DMS 273 (cell line): ENCODE measurements at regions not wholly inside any gene's neighbourhood (a gene's known extent, or its start where the extent isn't known, plus 50 kb on each side); places are given as distances from the start of the nearest gene placed in this dataset.
"Not testable (repeated sequence)": the region's sequence is repeated elsewhere in the genome, so short reads cannot be mapped to it uniquely, and the experiment has no call there.

Source experiments
- DNase-seq: peaks from one replicate; lab custom pipeline; 2025; ENCODE audit not compliant: unreplicated experiment; lab: John Stamatoyannopoulos, UW

DNA sequence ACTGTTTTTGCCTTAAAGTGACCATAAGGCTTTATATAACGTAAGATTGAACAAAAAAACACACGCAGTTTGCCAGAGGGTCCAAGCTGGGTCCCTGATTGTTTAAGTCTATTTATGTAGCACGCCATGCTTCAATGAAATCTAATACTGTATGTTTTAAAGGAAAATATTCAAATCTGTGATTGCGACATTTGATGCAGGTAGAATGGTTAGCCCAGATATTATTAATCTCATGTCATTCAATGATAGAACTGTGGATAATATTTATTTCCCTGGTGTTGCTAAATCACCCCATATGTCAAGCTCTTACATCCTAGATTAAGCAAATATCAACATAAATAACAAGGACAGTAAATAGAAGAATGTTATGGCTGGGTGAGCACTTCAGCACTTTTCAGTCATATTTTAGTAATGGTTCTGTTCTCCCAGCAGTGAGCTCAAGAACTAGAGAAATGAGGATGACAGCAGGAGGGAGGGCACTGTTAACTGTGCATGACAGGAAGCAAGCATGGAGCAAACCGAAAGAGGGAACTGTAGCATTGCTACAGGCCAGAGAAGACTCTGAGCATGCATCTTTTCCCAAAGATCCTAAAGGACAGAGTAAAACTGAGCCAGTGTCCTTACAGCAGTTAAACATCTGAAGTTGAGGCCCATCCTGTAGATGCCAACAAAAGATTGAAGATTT, 465.7 kb upstream of the MGAT4C start:
- DNase-seq = peak; percentile 19

- DNase-seq = no peak
These were observed 463.2 kb upstream of the MGAT4C start for GRCh38 chr12:86719381-86719780.

GRCh38 chr12:86713121-86713520, 456.9 kb upstream of the MGAT4C start:
- DNase-seq = no peak

DNA sequence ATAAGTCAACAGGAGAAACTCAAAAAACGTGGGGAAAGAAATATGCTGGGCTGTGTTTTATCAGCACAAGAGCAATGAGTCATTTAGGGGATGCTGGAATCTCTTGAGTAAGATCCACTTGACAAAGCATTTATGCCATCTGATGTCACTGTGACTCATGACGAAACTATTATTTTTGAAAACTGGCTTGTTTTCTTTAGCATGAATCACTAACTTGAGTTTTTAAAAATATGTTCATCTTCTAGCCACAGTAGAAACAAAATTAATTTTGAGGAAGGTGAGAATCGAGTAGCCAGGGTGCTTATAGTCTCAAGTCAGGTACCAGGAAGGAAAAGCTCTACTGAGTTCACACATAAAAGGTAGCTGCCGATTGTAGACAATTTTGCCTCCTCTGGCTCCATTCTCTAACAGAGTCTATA, 456.2 kb upstream of the MGAT4C start:
- peak; percentile 25 for DNase-seq

DNA sequence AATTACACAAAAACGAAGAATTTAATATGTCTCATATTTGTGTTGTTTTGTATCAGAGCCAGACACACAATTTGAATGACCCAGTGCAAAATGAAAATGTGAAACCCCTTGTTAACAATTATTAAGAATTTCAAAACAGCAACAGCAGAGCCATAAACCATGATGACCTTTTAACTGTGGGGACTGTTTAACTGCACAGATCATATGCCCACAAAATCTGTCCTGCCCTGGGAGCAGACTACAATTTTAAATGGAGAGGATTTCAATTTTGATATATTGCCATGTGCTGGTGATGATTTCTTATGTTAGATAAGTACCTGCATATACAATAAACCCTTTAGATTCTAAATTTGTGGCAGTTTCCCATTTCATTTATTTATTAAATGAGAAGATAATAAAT, 455.5 kb upstream of the MGAT4C start:
- peak; percentile 1 for DNase-seq

DNA sequence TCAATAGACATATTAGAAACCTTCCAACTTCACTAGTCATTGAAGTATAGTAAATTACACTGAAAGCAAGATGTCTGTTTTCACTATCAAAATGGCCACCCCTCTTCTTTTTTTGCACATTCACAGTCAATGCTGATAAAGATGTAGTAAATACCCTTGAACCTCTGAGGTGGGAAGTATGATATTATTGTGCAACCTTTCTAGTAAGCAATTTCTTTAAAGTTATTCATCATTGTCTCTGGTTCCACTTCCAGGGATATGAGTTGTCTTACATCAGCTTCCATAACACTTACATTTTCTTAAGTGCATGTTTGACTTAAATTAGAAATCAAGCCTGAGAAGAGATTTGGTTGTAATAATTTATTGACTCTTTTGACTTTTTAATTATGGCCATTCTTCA, 453.9 kb upstream of the MGAT4C start:
- no peak for DNase-seq

DNA sequence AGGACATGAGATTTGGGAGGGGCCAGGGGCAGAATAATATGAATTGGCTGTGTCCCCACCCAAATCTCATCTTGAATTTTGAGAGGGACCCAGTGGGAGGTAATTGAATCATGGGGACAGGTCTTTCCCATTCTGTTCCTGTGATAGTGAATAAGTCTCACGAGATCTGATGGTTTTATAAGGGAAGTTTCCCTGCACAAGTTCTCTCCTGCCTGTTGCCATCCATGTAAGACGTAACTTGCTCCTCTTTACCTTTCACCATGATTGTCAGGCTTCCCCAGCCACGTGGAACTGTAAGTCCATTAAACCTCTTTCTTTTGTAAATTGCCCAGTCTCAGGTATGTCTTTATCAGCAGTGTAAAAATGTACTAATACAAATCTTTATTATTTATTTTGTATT, 452.8 kb upstream of the MGAT4C start:
- DNase-seq = not testable (repeated sequence)

GRCh38 chr12:86698641-86698980, 442.4 kb upstream of the MGAT4C start:
- DNase-seq = peak; percentile 55

- DNase-seq = peak; percentile 25
These were observed 441.9 kb upstream of the MGAT4C start for GRCh38 chr12:86697916-86698640.

DNA sequence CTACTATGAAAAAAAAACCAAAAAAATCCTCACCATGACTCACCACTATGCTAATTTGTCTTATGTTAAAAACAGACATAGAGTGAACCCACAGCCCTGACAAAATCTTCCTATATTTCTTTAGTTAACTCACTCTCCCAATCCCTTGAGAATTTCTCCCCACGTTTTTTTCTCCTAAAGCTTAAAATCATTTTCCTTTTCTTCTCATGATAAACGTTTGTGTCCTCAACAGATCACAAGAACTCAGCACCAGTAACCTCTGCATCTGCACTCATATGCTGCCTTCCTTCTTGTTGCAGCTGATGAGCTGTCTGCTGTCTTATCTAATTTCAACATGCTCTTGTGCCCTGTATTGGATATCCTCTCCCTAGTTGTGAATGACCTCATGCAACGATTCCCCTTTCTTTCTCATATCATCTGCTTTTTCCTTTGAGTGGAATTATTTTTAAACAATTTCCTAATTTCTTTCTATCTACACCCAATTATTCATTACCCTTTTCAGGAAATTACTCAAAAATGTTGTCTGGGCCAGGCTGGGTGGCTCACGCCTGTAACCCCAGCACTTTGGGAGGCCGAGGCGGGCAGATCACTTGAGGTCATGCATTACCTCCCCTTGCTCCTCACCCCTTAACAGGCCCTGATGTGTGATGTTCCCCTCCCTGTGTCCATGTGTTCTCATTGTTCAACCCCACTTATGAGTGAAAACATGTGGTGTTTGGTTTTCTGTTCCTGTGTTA, 427.5 kb upstream of the MGAT4C start:
- DNase-seq = no peak

- DNase-seq = no peak
These were observed 424.9 kb upstream of the MGAT4C start for GRCh38 chr12:86681060-86681459.

- DNase-seq = no peak
These were observed 419.0 kb upstream of the MGAT4C start for GRCh38 chr12:86675197-86675596.

DNA sequence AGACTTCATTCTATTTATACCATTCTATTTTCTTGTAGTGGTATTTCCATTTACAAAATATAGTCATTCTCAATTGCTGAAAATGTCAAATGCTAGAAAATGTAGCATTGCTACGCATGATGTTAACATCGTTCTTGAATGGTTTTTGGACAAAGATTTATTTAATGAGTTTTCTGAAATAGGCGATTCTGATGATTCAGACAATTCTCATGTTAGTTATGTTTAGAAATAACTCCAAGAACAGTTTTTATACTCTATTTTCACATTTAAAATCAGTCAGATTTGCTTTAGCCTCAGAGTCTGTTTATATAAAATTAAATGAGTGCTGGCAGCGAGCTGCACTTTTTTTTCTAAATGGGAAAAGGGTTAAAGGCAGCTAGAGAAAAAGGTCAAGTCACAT, 414.8 kb upstream of the MGAT4C start:
- no peak for DNase-seq

GRCh38 chr12:86669010-86669409, 412.8 kb upstream of the MGAT4C start:
- DNase-seq = no peak

GRCh38 chr12:86666316-86666715, 410.1 kb upstream of the MGAT4C start:
- no peak for DNase-seq

- DNase-seq = peak; percentile 50
These were observed 407.5 kb upstream of the MGAT4C start for GRCh38 chr12:86663716-86664115.

GRCh38 chr12:86663173-86663572, 407.0 kb upstream of the MGAT4C start:
- DNase-seq = no peak

- DNase-seq = peak; percentile 58
These were observed 406.3 kb upstream of the MGAT4C start for GRCh38 chr12:86662464-86662863.

DNA sequence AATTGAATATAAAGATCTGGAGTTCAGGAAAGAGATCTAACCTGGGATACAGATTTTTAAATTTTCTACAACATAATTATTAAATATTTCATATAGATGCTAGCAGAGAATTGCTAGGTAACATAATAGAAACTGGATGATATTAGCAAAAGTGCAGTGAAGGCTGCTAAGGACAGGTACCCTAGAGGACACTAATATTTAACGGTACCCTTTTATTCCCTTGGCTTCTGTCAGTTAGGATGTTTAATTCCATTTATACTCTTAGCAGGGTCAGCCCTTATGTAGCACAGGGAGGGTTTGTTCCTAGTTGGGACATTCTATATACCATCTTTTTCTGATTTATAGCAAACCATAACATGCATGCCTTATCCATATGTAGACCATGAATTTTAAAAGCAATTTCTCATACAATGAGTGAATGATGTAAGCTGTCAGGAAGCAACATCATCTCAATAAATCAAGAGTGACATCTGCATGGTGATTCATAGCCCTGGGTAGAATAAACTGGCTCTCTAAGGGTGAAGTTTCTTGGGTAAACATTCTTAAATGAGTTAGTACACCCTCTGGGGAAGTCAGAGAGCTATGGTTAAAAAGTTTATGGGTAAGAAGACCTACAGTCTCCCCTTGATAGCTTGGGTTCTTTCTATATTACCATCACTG, 404.4 kb upstream of the MGAT4C start:
- peak; percentile 23 for DNase-seq

DNA sequence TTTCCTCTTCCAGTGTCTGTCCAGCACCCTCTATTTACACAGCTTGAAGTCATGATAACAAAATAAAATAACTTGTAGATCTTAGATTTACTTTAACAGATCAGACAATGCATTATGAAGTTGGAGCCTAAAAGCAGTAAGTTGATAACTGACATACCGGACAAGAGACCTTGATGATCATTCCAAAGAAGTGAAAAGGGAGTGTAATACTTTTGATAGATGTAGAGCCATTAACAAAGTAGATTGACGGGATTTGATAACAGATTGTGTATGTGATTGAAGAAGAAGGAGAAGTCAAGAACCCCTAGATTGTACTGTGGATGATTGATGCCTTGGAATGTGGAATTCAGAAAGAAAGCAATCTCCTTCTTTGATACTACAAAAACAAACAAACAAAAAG, 403.8 kb upstream of the MGAT4C start:
- DNase-seq = no peak

GRCh38 chr12:86658303-86658702, 402.1 kb upstream of the MGAT4C start:
- DNase-seq = no peak

- DNase-seq = no peak
These were observed 391.6 kb upstream of the MGAT4C start for GRCh38 chr12:86647800-86648199.
